Mucosa of descending colon (tissue), 3 donors: ENCODE measurements at regions not wholly inside any gene's neighbourhood (a gene's known extent, or its start where the extent isn't known, plus 50 kb on each side); places are given as distances from the start of the nearest gene placed in this dataset.

Source experiments
- ATAC-seq: fragments of 200-7000 bp; cut with Tn5 transposase; one replicate; pipeline ENCODE4 v1.9.1; 2020; ENCODE audit warnings: mild to moderate bottlenecking, moderate library complexity
- DNase-seq, 3 donors: peaks; one replicate each; pipeline ENCODE4 v3.0.0-alpha.2; 2020
- H3K36me3 ChIP-seq: fragments of 200-600 bp; one replicate; pipeline ENCODE4 v1.8.0; 2021; ENCODE audit warnings: low read depth, mild to moderate bottlenecking
- H3K4me1 ChIP-seq: fragments of 200-600 bp; one replicate; pipeline ENCODE4 v1.8.0; 2021; ENCODE audit warnings: low read depth, mild to moderate bottlenecking
- H3K4me3 ChIP-seq: fragments of 200-600 bp; one replicate; pipeline ENCODE4 v1.8.0; 2021; ENCODE audit warnings: mild to moderate bottlenecking
- H3K9me3 ChIP-seq: fragments of 200-600 bp; one replicate; pipeline ENCODE4 v1.8.0; 2021; ENCODE audit warnings: mild to moderate bottlenecking
- intact Hi-C, 2 donors: fragments of 100-400 bp; cut with DNase I in 1 of 2; cut with micrococcal nuclease in 1 of 2; formaldehyde crosslinking; loops; one replicate each; pipeline versions ENCODE4 v1.11.0 to v1.11.1; 2022; cut with DNase I, micrococcal nuclease
- TF ChIP-seq, protein P1 (sequence below): fragments of 200-600 bp; IDR thresholded peaks from one replicate; pipeline ENCODE4 v1.8.0; 2022; ENCODE audit warnings: antibody characterized with exemption, mild to moderate bottlenecking
- donor health status: DM: no; HTN: no; CAD: no; lungs with moderate emphysema.
- donor health status: DM: no; HTN: no; CAD: no.
- donor health status: DM: no; HTN: yes; CAD: no.

- Histone ChIP-seq H3K4me1 (no peaks in the 10 kb centered on the region), H3K9me3 (no peaks in the 10 kb centered on the region), H3K4me3 (no peak overlapping the region), H3K36me3 (no peaks in the 10 kb centered on the region)
- intact Hi-C loops = no loop called here
- DNase-seq (no peak), ATAC-seq (no peak)
- TF ChIP-seq, protein P1, sequence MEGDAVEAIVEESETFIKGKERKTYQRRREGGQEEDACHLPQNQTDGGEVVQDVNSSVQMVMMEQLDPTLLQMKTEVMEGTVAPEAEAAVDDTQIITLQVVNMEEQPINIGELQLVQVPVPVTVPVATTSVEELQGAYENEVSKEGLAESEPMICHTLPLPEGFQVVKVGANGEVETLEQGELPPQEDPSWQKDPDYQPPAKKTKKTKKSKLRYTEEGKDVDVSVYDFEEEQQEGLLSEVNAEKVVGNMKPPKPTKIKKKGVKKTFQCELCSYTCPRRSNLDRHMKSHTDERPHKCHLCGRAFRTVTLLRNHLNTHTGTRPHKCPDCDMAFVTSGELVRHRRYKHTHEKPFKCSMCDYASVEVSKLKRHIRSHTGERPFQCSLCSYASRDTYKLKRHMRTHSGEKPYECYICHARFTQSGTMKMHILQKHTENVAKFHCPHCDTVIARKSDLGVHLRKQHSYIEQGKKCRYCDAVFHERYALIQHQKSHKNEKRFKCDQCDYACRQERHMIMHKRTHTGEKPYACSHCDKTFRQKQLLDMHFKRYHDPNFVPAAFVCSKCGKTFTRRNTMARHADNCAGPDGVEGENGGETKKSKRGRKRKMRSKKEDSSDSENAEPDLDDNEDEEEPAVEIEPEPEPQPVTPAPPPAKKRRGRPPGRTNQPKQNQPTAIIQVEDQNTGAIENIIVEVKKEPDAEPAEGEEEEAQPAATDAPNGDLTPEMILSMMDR = no peak
Observed at GRCh38 chr10:88119160-88119559, 255.7 kb downstream of the PTEN start.

GRCh38 chr10:88120075-88120474 is 256.6 kb downstream of the PTEN start:
- no peaks in the 10 kb centered on the region for H3K36me3 ChIP-seq
- no peak overlapping the region for H3K4me3 ChIP-seq
- TF ChIP-seq, protein P1 = no peak

DNA sequence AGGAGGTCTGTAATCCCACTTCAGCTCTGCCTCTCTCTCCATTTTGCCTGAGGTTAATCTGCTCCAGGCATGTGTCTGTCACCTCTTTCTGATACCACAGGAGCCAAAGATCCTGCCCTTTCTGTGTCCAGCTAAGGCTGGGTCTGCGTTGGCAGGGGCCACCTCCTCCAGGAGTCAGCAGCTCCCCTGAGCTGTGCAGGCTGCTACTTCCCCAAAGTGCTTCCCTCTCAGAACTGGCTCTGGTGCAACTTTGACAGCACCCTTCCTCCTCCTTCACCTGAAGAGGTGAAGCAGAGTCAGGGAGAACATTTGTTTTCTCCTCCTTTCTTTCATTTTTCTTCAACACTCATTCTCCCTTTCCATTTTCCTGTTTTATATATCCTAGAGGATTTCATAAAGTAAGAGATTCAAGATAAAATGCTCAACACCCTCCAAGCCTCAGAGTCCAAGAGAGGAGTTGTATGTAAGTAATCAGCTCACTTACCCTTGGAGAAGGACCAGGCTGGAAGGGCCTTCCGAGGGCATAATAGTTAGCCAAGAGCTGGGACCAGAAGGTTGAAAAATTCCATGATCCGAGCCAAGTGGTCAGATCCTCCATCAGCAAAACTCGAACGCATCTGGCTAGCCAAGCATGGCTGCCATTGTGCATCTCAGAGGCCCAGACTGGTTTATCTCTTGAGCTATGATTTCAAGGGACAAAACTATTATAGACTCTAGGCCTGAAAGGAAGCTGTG is 257.3 kb downstream of the PTEN start:
- Histone ChIP-seq H3K4me1 (no peaks in the 10 kb centered on the region), H3K36me3 (no peaks in the 10 kb centered on the region), H3K9me3 (no peaks in the 10 kb centered on the region), H3K4me3 (no peak overlapping the region)
- intact Hi-C loops = no loop called here
- ATAC-seq = peak; percentile 44
- DNase-seq = no peak
- TF ChIP-seq, protein P1 = no peak

More at GRCh38 chr10:88120075-88120474, 256.6 kb downstream of the PTEN start:
- intact Hi-C loops = no loop called here
- Histone ChIP-seq H3K9me3 (no peaks in the 10 kb centered on the region), H3K4me1 (no peaks in the 10 kb centered on the region)
- DNase-seq (no peak), ATAC-seq (no peak)

DNA sequence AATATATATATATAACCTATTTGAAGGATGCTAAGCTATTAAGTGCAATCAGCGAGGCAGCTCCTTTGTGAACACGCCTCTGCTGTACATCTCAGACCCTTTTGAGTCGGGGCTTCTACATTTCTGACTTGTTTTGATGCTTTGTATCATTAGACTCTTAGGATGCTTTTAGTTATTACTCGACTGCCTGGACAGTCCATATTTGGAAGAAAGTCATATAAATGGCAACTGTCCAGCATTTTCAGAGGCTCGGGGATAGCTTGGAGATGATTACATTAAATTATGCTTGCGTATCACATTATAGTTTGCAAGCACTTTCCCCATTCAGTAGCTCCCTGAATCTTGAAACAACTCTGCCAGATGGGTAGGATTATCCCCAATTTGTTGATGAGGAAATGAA is 257.9 kb downstream of the PTEN start:
- Histone ChIP-seq H3K4me1 (no peaks in the 10 kb centered on the region), H3K9me3 (no peaks in the 10 kb centered on the region), H3K4me3 (no peak overlapping the region), H3K36me3 (no peaks in the 10 kb centered on the region)
- intact Hi-C loops = no loop called here
- ATAC-seq (no peak), DNase-seq (no peak)
- TF ChIP-seq, protein P1 = no peak

GRCh38 chr10:88122145-88122544 is 258.7 kb downstream of the PTEN start:
- Histone ChIP-seq H3K4me3 (no peak overlapping the region), H3K36me3 (no peaks in the 10 kb centered on the region), H3K9me3 (no peaks in the 10 kb centered on the region), H3K4me1 (no peaks in the 10 kb centered on the region)
- DNase-seq = no peak
- TF ChIP-seq, protein P1 = no peak
- intact Hi-C loops = no loop called here
- ATAC-seq = no peak
